Stimulated activated CD4-positive, alpha-beta T cell treated with anti-CD3 and anti-CD28 coated beads, Interleukin-4, amount 100 ng/mL, for 1 hour (primary cell): ENCODE measurements at regions not wholly inside any gene's neighbourhood (a gene's known extent, or its start where the extent isn't known, plus 50 kb on each side); places are given as distances from the start of the nearest gene placed in this dataset.

Experiments used
- DNase-seq: peaks from one replicate; pipeline ENCODE4 v3.0.0-alpha.2; 2020

DNA sequence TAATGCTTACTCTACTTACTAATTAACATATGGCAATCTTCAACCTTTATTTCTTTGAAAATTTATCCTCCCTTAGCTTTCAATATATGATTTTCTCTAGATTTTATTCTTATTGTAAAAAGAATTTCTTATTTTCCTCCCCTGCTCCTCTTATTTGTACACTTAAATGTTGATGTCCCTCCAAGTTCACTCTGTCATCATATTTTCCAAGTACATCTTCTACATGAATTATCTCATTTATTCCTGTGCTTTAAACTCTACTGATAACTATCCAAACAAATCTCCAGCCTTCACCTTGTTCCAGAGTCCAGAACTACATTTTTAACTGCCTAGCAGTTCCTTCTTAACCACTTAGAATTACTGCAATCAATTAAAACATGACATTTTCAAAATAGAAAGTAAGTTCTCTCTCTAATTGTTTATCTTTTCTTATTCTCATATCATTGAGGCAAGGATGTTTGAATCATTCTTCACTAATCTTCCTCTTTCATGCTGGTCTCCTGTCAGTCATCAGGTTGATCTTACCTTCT is 261.6 kb upstream of the FAR2 start:
- DNase-seq: no peak

DNA sequence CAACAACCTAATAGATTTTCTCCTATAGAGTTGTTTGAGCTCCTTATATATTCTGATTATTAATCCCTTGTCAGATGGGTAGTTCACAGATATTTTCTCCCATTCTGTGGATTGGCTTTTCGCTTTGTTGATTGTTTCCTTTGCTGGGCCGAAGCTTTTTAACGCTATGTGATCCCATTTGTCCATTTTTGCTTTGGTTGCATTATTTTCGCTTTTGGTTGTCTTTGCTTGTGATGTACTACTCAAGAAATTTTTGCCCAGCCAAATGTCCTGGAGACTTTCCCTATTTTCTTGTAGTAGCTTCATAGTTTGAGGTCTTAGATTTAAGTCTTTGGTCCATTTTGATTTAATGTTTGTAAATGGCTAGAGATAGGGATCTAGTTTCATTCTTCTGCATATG is 258.4 kb upstream of the FAR2 start:
- DNase-seq: no peak

DNA sequence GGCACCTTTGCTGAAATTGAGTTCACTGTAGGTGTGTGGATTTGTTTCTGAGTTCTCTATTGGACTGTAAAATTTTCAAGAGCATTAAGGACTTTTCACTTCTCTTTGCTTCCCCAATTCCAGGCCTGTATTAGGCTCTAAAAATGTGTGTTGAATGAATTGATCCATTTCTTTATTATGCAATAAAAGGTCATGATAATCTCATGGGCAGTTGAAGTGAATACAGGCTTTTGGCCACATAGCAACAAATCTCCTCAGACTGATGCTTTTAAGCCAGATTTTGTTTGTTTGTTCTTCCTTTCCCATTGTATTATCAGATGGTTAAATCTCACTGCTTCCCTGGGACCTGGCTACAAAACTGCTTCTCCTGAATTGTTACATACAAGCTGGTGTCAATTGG is 258.0 kb upstream of the FAR2 start:
- DNase-seq: no peak

DNA sequence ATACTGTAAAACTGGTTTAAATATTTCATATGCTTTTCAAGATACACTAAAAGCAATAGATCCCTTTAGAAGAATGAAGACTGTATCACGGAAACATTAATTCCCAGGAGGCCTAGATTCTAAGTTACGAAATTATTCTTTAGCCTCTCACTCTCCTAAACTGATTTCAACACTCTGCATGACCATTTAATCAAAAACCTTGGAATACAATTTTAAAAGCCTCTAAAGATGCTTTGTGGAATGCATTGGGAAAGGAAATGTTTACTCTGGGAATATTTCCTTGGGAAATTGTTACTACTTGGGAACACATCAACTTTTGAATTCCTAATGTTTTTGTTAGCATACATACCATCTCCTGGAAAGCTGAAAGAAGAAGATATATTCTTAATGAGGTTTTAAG is 255.7 kb upstream of the FAR2 start:
- DNase-seq: no peak

GRCh38 chr12:28893856-28894255 is 255.2 kb upstream of the FAR2 start:
- DNase-seq: no peak

DNA sequence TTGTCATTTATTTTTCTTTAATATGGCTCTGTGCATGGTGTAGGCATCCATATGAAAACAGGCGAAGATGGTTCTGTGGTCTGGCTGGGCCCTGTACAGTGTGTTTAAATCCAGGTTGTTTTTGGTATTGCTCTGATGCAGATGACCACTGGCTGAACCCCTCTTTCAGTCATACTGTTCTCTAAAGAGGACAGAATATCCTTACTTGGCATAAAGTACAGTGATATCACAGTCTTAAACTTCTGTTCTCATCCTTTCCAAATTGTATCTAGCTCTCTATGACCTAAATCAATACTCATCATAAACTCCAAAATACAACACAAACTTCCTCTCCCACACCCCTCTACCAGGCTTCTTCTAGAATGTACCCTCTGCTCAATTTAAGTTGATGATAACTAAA is 252.7 kb upstream of the FAR2 start:
- DNase-seq: no peak

GRCh38 chr12:28898038-28898437 is 251.0 kb upstream of the FAR2 start:
- no peak for DNase-seq

DNA sequence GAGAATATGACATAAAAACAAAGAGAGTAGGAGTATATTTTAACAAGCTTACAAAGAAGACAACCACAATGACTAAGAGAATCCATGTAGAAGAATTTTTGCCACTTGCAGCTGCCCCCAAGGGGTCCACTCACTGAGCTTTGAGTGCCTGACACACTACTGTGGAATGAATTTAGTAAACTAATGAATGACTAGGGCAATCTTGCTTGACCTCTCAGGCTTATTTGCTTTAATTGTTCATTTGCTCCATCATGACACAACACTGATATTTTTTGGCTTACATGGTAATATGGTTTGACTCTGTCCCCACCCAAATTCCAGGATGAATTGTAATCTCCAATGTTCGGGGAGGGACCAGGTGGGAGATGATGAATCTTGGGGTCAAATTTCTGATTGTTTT is 249.1 kb upstream of the FAR2 start:
- DNase-seq: no peak

GRCh38 chr12:28905220-28905955 is 243.7 kb upstream of the FAR2 start:
- no peak for DNase-seq

- no peak for DNase-seq
Measured at GRCh38 chr12:28908646-28909045, 240.4 kb upstream of the FAR2 start.

DNA sequence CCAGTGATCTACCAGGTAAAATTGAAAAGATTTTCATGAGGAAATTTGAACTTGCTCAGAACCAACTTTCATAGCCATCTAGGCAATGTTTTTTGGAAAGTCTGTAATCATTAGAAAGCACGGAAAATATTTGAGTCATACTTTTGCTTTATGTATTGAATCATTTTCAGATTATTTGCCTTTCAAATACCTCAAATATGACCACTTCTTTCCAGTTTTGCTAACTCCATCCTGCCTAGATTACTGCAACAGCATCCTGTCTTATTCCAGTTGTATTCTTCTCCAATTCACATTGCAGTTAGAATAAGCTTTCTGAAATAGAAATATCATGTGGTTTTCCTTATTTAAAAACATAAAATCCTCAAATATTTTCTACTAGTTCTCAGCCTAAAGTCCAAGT is 239.8 kb upstream of the FAR2 start:
- DNase-seq: no peak

DNA sequence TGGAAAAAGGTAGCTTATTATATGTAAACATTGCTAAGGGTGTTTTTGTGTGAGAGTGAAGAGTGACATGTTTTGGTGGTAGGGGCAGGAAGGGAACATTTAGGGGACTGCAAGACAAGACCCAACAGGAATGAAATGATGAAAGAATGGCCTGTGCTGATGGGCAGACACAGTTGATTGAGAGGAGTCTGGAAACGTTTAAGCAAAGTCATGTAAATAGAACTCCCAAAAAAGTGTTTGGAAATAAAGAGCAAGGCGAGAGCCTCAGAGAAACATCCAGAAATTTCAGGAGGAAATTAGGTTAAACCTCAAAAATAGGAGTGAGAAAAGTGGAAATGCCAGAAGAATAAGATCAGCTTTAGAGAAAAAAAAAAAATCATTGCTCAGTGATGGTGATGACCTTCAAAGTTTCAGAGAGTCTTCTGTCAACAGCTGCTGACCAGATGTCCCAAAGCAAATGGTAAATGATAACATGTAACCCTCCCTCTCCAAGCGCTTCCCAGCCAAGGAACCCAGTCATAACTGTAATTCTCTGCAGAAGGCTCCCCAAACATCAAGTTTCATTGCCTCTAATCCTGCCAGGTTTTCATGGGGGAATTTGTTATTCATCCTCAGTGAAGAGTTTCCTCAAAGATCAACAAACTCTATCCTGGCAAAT is 223.2 kb upstream of the FAR2 start:
- DNase-seq: no peak

DNA sequence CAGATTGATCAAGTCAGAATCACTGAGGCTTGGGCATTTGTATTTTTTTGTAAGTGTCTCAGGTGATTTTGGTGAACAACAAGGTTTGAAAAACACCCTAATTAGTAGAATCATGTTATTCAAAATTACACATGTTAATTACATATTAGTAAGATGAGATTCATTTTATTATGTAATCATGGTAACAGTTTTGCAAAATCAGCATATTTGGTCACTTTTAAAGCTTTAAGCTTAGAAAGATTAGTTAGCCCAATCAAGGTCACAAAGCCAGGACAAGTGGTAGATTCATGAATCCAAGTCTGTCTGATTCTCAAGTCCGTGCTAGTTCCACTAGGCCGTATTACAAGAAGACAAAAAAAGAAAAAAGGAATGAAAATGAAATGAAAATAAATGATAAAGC is 218.4 kb upstream of the FAR2 start:
- DNase-seq: no peak

GRCh38 chr12:28933176-28933575 is 215.9 kb upstream of the FAR2 start:
- no peak for DNase-seq

GRCh38 chr12:28933864-28934527 is 215.1 kb upstream of the FAR2 start:
- DNase-seq: no peak

- DNase-seq: no peak
Measured at GRCh38 chr12:28936221-28936620, 212.9 kb upstream of the FAR2 start.

DNA sequence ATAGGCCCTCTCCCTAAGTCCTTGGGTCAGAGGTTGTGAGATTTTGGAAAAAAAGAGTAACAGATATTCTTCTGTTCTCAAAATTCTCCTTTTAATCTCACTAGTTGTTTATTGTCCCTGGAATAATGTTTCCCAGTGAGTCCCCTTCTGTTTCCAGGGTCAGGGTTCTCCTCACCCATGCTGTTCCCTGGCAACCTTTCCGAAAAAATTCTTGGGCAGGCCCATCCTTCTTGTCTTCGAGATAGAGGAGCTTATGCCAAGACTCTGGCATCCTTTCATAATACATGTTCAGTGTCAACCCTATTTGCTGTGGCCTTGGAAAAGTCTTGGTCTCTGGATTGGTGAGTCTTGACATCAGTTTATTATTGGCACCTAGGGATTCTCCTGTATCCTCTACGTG is 212.4 kb upstream of the FAR2 start:
- no peak for DNase-seq

GRCh38 chr12:28937196-28937595 is 211.9 kb upstream of the FAR2 start:
- no peak for DNase-seq

GRCh38 chr12:28938056-28938455 is 211.0 kb upstream of the FAR2 start:
- DNase-seq: no peak

DNA sequence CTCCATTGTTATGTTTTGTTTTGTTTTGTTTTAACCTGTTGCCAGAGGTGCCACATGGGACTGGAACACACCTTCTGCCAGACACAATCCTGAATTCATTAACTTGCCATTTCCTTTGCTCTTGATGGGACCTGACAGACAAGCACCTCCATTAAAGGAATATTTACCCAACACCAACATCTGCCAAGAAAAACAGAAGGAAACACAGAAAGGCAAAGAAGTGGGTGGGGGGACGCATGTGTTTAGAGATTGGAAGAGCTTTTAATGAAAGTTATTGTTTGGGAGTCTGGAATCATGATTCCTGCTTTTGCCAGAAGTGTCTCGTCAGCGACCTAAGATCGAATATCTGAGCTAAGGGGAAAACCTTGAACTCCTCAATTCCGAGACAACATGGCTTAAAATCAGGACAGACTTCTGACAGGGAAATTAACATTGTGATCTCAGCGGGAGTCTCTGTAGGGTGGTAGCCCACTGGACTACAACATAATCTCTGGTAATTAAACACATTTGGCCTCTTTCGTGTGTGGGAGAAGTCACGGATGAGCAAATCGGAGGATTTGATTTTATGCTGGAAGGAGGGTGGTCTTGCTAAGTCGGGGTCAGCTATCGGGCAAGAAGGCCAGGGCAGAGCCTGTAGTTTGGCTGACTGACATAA is 210.4 kb upstream of the FAR2 start:
- no peak for DNase-seq

GRCh38 chr12:28939427-28939826 is 209.7 kb upstream of the FAR2 start:
- no peak for DNase-seq

DNA sequence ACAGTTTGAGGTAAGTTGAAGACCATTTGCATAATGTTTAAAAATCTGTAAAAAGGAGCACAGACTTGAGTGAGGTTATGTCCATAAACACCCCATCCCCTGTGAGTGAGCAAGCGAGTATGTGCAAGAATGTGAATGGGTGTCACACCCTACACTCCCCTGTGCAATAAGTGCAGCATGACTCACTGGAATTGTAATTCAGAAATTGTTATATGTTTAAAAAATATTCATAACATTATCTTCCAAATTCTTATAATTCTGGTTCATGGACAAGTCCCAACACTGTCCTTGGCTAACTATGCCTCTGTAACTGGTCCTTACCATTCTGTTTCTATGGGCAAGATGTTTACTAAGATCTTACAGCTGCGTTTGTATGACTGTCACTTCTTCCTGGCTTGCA is 207.8 kb upstream of the FAR2 start:
- no peak for DNase-seq

GRCh38 chr12:28946361-28946760 is 202.7 kb upstream of the FAR2 start:
- DNase-seq: no peak

- no peak for DNase-seq
Measured at GRCh38 chr12:28948685-28949084, 200.4 kb upstream of the FAR2 start.
